GM12878 (cell line): ENCODE measurements at regions not wholly inside any gene's neighbourhood (a gene's known extent, or its start where the extent isn't known, plus 50 kb on each side); places are given as distances from the start of the nearest gene placed in this dataset.

Source experiments
- ATAC-seq: fragments of 200-7000 bp; cut with Tn5 transposase; 3 replicates; pipeline ENCODE4 v1.9.1; 2020; ENCODE audit warnings: mild to moderate bottlenecking, moderate library complexity
- BruUV-seq: library from RNA; stranded (reverse); fragments of 400-500 nt; replicated peaks from 2 replicates; lab custom pipeline; 2021; lab: Mats Ljungman, UMichigan
- CTCF ChIA-PET: fragments of 300-600 bp; sonication (Branson Sonifier 250); formaldehyde crosslinking; extraction: SDS; loops from one replicate; lab custom pipeline; 2021; ENCODE audit warnings: inconsistent platforms; lab: Yijun Ruan, JAX
- POLR2A ChIA-PET: fragments of 350-600 bp; formaldehyde crosslinking; extraction: SDS; loops from one replicate; lab custom pipeline; 2021; ENCODE audit warnings: inconsistent platforms; lab: Charles Lee
- RAD21 ChIA-PET: fragments of 300-600 bp; sonication (Branson Sonifier 250); formaldehyde crosslinking; loops from one replicate; lab custom pipeline; 2023; ENCODE audit warnings: antibody characterized with exemption; ENCODE audit not compliant: unreplicated experiment; lab: Charles Lee
- SMC1A ChIA-PET: fragments of 300-600 bp; sonication (Branson Sonifier 250); formaldehyde crosslinking; loops from one replicate; lab custom pipeline; 2023; ENCODE audit not compliant: unreplicated experiment, uncharacterized antibody; lab: Charles Lee
- DNase-seq: peaks from one replicate; pipeline ENCODE4 v3.0.0-alpha.2; 2011; ENCODE audit warnings: low read depth, low spot score
- FAIRE-seq: peaks from 3 replicates; lab custom pipeline; 2011; peaks lifted over from hg19 to GRCh38; lab: Jason Lieb, UNC
- H2AFZ ChIP-seq: 2 replicates; pipeline ENCODE4 v1.6.0; 2011; ENCODE audit warnings: low read depth, low read length, control low read depth; ENCODE audit not compliant: control insufficient read depth
- H3K27ac ChIP-seq: 2 replicates; pipeline ENCODE4 v1.5.1; 2011; ENCODE audit warnings: control low read depth; ENCODE audit not compliant: control insufficient read depth, insufficient read depth
- H3K27me3 ChIP-seq, 2 experiments: replicated peaks in 1 of 2; 2 replicates each; pipeline versions ENCODE4 v1.6.0 to v1.6.1; 2011; ENCODE audit warnings: low read length in 1 of 2; ENCODE audit not compliant: control insufficient read depth in 2 of 2, insufficient read depth in 2 of 2
- H3K36me3 ChIP-seq, 2 experiments: 2 replicates each; pipeline ENCODE4 v1.5.1; 2011; ENCODE audit warnings: low read length in 1 of 2; ENCODE audit not compliant: control insufficient read depth in 2 of 2, insufficient read depth in 2 of 2
- H3K4me1 ChIP-seq: 2 replicates; pipeline ENCODE4 v1.6.1; 2011; ENCODE audit warnings: mild to moderate bottlenecking, low read length, moderate library complexity, mixed read lengths; ENCODE audit not compliant: control insufficient read depth, insufficient read depth
- H3K4me2 ChIP-seq: 2 replicates; pipeline ENCODE4 v1.6.0; 2011; ENCODE audit warnings: control low read depth; ENCODE audit not compliant: control insufficient read depth, insufficient read depth
- H3K4me3 ChIP-seq: fragments of 200-600 bp; sonication (generic); 2 replicates; pipeline ENCODE4 v1.5.1; 2016
- H3K79me2 ChIP-seq: 2 replicates; pipeline ENCODE4 v1.6.0; 2011; ENCODE audit warnings: low read length; ENCODE audit not compliant: control insufficient read depth, insufficient read depth
- H3K9ac ChIP-seq: 2 replicates; pipeline ENCODE4 v1.8.0; 2011; ENCODE audit warnings: low read length, control low read depth, mixed read lengths; ENCODE audit not compliant: control insufficient read depth, insufficient read depth
- H3K9me3 ChIP-seq: replicated peaks from 3 replicates; pipeline ENCODE4 v1.5.1; 2011; ENCODE audit warnings: mild to moderate bottlenecking, low read length; ENCODE audit not compliant: control insufficient read depth, insufficient read depth
- H4K20me1 ChIP-seq: 2 replicates; pipeline ENCODE4 v1.6.0; 2011; ENCODE audit not compliant: control insufficient read depth, insufficient read depth
- DPF2 ChIP-seq: fragments of 450-650 bp; IDR thresholded peaks from 2 replicates; pipeline ENCODE4 v1.6.1; 2017; ENCODE audit warnings: mild to moderate bottlenecking
- POLR2AphosphoS2 ChIP-seq: IDR thresholded peaks from 2 replicates; pipeline ENCODE4 v1.6.1; 2011; ENCODE audit warnings: low read depth, mild to moderate bottlenecking, low read length, improper control_type of control experiment, moderate library complexity
- RELA ChIP-seq: fragments of 450-650 bp; IDR thresholded peaks from 2 replicates; pipeline ENCODE4 v1.8.0; 2014; ENCODE audit warnings: borderline replicate concordance; ENCODE audit not compliant: partially characterized antibody
- SMAD5 ChIP-seq: IDR thresholded peaks from 2 replicates; pipeline ENCODE4 v1.6.1; 2016; ENCODE audit warnings: antibody characterized with exemption, low read depth
- YBX1 ChIP-seq: fragments of 450-650 bp; IDR thresholded peaks from 2 replicates; pipeline ENCODE4 v1.6.1; 2016; ENCODE audit warnings: antibody characterized with exemption
- YY1 ChIP-seq: IDR thresholded peaks from 2 replicates; pipeline ENCODE4 v1.6.1; 2011; ENCODE audit warnings: low read depth, mild to moderate bottlenecking, low read length
- ZNF384 ChIP-seq: IDR thresholded peaks from 2 replicates; pipeline ENCODE4 v1.6.1; 2012; ENCODE audit warnings: low read depth, mild to moderate bottlenecking, low read length, improper control_type of control experiment, borderline replicate concordance
- in situ Hi-C: fragments of 300-500 bp; cut with MboI; formaldehyde crosslinking; loops from 9 replicates; pipeline ENCODE4 v1.14.3; 2018; ENCODE audit warnings: mixed read lengths
- intact Hi-C: fragments of 100-400 bp; cut with micrococcal nuclease; formaldehyde crosslinking; loops from one replicate; pipeline ENCODE4 v1.14.2; 2022; ENCODE audit not compliant: unreplicated experiment
- TF ChIP-seq, protein P1 (sequence below): fragments of 450-650 bp; conservative IDR thresholded peaks from 2 replicates; pipeline ENCODE4 v1.6.1; 2017; ENCODE audit warnings: mild to moderate bottlenecking, moderate library complexity
- TF ChIP-seq, protein P2 (sequence below): fragments of 450-650 bp; IDR thresholded peaks from 2 replicates; pipeline ENCODE4 v1.6.1; 2018; ENCODE audit warnings: borderline replicate concordance, mild to moderate bottlenecking; ENCODE audit not compliant: partially characterized antibody
- TF ChIP-seq, protein P3 (sequence below): fragments of 450-650 bp; IDR thresholded peaks from 2 replicates; pipeline ENCODE4 v1.6.1; 2016; ENCODE audit warnings: mild to moderate bottlenecking, moderate library complexity, borderline replicate concordance
- TF ChIP-seq, protein P4 (sequence below): IDR thresholded peaks from 2 replicates; pipeline ENCODE4 v1.6.1; 2011; ENCODE audit warnings: low read depth, mild to moderate bottlenecking, low read length, moderate library complexity, borderline replicate concordance; ENCODE audit errors: extremely low read depth

DNA sequence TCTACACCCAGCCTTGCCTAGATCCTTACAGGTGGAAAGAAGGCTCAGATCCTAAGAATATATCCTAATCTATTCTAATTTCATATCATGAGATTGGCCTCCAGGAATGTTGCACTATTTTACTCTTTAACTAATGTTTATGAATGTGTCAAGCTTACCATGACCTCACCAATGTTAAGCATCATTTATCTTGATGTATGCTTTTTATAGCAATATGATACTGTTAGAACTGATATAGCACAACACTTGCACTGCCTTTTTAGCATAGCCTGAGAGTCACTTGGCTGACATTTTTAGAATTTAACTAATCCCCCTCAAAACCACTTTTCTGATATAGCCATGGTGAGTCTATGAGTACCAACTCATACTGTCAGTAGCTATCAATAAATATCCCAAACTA, 191.5 kb upstream of the NR2F2 start:
- no peak overlapping the region for H3K4me2 ChIP-seq
- ATAC-seq = no peak
- in situ Hi-C loops (no loop called here), intact Hi-C loops (no loop called here)
- no peaks in the 10 kb centered on the region for H3K79me2 ChIP-seq
- BruUV-seq = no TSS peak
- no peak overlapping the region for H3K9ac ChIP-seq
- H3K4me3 ChIP-seq = no peak overlapping the region
- no peaks in the 10 kb centered on the region for H3K4me1 ChIP-seq
- no peaks in the 10 kb centered on the region for H3K27me3 ChIP-seq
- no peaks in the 10 kb centered on the region; the same call in 1 of the 3 replicates for H3K9me3 ChIP-seq
- TF ChIP-seq POLR2AphosphoS2 (no peak), RELA (no peak), SMAD5 (no peak), ZNF384 (no peak), YY1 (no peak), YBX1 (no peak), DPF2 (no peak)
- TF ChIP-seq, protein P1, sequence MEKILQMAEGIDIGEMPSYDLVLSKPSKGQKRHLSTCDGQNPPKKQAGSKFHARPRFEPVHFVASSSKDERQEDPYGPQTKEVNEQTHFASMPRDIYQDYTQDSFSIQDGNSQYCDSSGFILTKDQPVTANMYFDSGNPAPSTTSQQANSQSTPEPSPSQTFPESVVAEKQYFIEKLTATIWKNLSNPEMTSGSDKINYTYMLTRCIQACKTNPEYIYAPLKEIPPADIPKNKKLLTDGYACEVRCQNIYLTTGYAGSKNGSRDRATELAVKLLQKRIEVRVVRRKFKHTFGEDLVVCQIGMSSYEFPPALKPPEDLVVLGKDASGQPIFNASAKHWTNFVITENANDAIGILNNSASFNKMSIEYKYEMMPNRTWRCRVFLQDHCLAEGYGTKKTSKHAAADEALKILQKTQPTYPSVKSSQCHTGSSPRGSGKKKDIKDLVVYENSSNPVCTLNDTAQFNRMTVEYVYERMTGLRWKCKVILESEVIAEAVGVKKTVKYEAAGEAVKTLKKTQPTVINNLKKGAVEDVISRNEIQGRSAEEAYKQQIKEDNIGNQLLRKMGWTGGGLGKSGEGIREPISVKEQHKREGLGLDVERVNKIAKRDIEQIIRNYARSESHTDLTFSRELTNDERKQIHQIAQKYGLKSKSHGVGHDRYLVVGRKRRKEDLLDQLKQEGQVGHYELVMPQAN = no peak
- TF ChIP-seq, protein P2, sequence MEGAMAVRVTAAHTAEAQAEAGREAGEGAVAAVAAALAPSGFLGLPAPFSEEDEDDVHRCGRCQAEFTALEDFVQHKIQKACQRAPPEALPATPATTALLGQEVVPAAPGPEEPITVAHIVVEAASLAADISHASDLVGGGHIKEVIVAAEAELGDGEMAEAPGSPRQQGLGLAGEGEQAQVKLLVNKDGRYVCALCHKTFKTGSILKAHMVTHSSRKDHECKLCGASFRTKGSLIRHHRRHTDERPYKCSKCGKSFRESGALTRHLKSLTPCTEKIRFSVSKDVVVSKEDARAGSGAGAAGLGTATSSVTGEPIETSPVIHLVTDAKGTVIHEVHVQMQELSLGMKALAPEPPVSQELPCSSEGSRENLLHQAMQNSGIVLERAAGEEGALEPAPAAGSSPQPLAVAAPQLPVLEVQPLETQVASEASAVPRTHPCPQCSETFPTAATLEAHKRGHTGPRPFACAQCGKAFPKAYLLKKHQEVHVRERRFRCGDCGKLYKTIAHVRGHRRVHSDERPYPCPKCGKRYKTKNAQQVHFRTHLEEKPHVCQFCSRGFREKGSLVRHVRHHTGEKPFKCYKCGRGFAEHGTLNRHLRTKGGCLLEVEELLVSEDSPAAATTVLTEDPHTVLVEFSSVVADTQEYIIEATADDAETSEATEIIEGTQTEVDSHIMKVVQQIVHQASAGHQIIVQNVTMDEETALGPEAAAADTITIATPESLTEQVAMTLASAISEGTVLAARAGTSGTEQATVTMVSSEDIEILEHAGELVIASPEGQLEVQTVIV = no peak
- TF ChIP-seq, protein P3, sequence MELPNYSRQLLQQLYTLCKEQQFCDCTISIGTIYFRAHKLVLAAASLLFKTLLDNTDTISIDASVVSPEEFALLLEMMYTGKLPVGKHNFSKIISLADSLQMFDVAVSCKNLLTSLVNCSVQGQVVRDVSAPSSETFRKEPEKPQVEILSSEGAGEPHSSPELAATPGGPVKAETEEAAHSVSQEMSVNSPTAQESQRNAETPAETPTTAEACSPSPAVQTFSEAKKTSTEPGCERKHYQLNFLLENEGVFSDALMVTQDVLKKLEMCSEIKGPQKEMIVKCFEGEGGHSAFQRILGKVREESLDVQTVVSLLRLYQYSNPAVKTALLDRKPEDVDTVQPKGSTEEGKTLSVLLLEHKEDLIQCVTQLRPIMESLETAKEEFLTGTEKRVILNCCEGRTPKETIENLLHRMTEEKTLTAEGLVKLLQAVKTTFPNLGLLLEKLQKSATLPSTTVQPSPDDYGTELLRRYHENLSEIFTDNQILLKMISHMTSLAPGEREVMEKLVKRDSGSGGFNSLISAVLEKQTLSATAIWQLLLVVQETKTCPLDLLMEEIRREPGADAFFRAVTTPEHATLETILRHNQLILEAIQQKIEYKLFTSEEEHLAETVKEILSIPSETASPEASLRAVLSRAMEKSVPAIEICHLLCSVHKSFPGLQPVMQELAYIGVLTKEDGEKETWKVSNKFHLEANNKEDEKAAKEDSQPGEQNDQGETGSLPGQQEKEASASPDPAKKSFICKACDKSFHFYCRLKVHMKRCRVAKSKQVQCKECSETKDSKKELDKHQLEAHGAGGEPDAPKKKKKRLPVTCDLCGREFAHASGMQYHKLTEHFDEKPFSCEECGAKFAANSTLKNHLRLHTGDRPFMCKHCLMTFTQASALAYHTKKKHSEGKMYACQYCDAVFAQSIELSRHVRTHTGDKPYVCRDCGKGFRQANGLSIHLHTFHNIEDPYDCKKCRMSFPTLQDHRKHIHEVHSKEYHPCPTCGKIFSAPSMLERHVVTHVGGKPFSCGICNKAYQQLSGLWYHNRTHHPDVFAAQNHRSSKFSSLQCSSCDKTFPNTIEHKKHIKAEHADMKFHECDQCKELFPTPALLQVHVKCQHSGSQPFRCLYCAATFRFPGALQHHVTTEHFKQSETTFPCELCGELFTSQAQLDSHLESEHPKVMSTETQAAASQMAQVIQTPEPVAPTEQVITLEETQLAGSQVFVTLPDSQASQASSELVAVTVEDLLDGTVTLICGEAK = no peak
- TF ChIP-seq, protein P4, sequence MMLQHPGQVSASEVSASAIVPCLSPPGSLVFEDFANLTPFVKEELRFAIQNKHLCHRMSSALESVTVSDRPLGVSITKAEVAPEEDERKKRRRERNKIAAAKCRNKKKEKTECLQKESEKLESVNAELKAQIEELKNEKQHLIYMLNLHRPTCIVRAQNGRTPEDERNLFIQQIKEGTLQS = no peak
- ChIA-PET POLR2A (no interaction called here), RAD21 (no interaction called here), SMC1A (no interaction called here), CTCF (no interaction called here)
- no peak overlapping the region for H3K27ac ChIP-seq
- H4K20me1 ChIP-seq = no peaks in the 10 kb centered on the region
- H2AFZ ChIP-seq = no peak overlapping the region
- H3K36me3 ChIP-seq = no peaks in the 10 kb centered on the region
- no peak for DNase-seq
- no peak for FAIRE-seq
